A673 (cell line): ENCODE measurements at regions not wholly inside any gene's neighbourhood (a gene's known extent, or its start where the extent isn't known, plus 50 kb on each side); places are given as distances from the start of the nearest gene placed in this dataset.

Source experiments
- CTCF ChIP-seq: fragments of 300-800, 200-600 bp; sonication (generic); conservative IDR thresholded peaks from 2 replicates; pipeline ENCODE4 v1.5.1; 2017; ENCODE audit warnings: low read depth, mild to moderate bottlenecking, antibody characterized with exemption, low read length, moderate library complexity, mixed read lengths
- EZH2 ChIP-seq: fragments of 200-600 bp; sonication (generic); IDR thresholded peaks from 2 replicates; pipeline ENCODE4 v1.6.1; 2017; ENCODE audit warnings: borderline replicate concordance, low read depth, mild to moderate bottlenecking, mixed read lengths, antibody characterized with exemption, low read length; ENCODE audit not compliant: poor library complexity, severe bottlenecking

DNA sequence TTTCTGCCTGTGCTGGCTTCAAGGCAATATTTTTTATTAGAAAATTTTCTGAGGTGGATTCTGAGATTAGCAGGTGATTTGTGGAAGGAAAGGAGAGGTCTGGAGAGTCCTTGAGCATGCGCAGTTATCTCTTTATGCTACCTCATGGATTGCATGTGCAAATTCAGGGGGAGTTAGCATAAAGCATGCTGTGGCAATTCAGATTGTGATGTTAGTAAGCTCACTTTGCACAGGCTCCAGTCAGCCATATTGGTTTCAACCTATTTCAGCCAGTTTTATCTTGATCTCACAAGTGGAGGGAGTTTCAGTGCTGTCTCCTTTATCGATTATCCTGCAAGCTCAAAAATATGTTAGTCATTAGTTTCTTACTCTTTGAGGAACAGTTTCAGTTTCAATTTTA lies 2012.3 kb upstream of the PIK3C3 start:
- TF ChIP-seq CTCF (no peak), EZH2 (no peak)
